Loucy (cell line): ENCODE measurements at regions not wholly inside any gene's neighbourhood (a gene's known extent, or its start where the extent isn't known, plus 50 kb on each side); places are given as distances from the start of the nearest gene placed in this dataset.

Source experiments
- H2AFZ ChIP-seq: fragments of 200-600 bp; sonication (generic); 2 replicates; pipeline ENCODE4 v1.6.0; 2016; ENCODE audit warnings: antibody characterized with exemption, mild to moderate bottlenecking, low read length, moderate library complexity
- H3F3A ChIP-seq: fragments of 200-600 bp; 2 replicates; pipeline ENCODE4 v1.6.0; 2016; ENCODE audit warnings: antibody characterized with exemption, low read depth, mild to moderate bottlenecking
- H3K27me3 ChIP-seq: fragments of 200-600 bp; sonication (generic); 2 replicates; pipeline ENCODE4 v1.6.1; 2014; ENCODE audit warnings: low read length, mild to moderate bottlenecking; ENCODE audit not compliant: insufficient read depth, poor library complexity, severe bottlenecking
- H3K36me3 ChIP-seq: fragments of 200-600 bp; sonication (generic); 2 replicates; pipeline ENCODE4 v1.6.1; 2016; ENCODE audit warnings: low read length; ENCODE audit not compliant: insufficient read depth
- H3K4me1 ChIP-seq: fragments of 200-600 bp; sonication (generic); 2 replicates; pipeline ENCODE4 v1.5.1; 2014; ENCODE audit warnings: low read length, mild to moderate bottlenecking; ENCODE audit not compliant: insufficient read depth, poor library complexity, severe bottlenecking
- H3K4me2 ChIP-seq: fragments of 200-600 bp; sonication (generic); 2 replicates; pipeline ENCODE4 v1.6.0; 2014; ENCODE audit warnings: antibody characterized with exemption, low read length, low read depth, mild to moderate bottlenecking; ENCODE audit not compliant: poor library complexity, severe bottlenecking
- H3K4me3 ChIP-seq: fragments of 200-600 bp; sonication (generic); 2 replicates; pipeline ENCODE4 v1.5.1; 2014; ENCODE audit warnings: low read length, mild to moderate bottlenecking, mixed read lengths; ENCODE audit not compliant: poor library complexity, severe bottlenecking
- H3K79me2 ChIP-seq: fragments of 200-600 bp; sonication (generic); 2 replicates; pipeline ENCODE4 v1.6.1; 2014; ENCODE audit warnings: low read length; ENCODE audit not compliant: insufficient read depth
- H3K9ac ChIP-seq: fragments of 200-600 bp; sonication (generic); 2 replicates; pipeline ENCODE4 v1.6.0; 2014; ENCODE audit warnings: mild to moderate bottlenecking, low read depth, low read length, moderate library complexity; ENCODE audit not compliant: poor library complexity, severe bottlenecking
- H3K9me2 ChIP-seq: fragments of 200-600 bp; sonication (generic); replicated peaks from 2 replicates; pipeline ENCODE4 v1.6.1; 2016; ENCODE audit warnings: low read depth, low read length, mixed read lengths
- H3K9me3 ChIP-seq: fragments of 200-600 bp; sonication (generic); 2 replicates; pipeline ENCODE4 v1.6.1; 2014; ENCODE audit warnings: mild to moderate bottlenecking, antibody characterized with exemption, low read length, low read depth; ENCODE audit not compliant: insufficient read depth
- H4K20me1 ChIP-seq: fragments of 200-600 bp; sonication (generic); 2 replicates; pipeline ENCODE4 v1.6.0; 2014; ENCODE audit warnings: antibody characterized with exemption, low read length, mild to moderate bottlenecking; ENCODE audit not compliant: insufficient read depth, poor library complexity, severe bottlenecking
- EZH2phosphoT487 ChIP-seq: fragments of 200-600 bp; IDR thresholded peaks from 2 replicates; pipeline ENCODE4 v1.6.1; 2018; ENCODE audit warnings: antibody characterized with exemption, mild to moderate bottlenecking, moderate library complexity, borderline replicate concordance
- TF ChIP-seq, protein P1 (sequence below): fragments of 200-600 bp; sonication (generic); conservative IDR thresholded peaks from 2 replicates; pipeline ENCODE4 v1.5.1; 2014; ENCODE audit warnings: mild to moderate bottlenecking, antibody characterized with exemption, low read length

GRCh38 chr10:105837951-105838350 is 1196.9 kb downstream of the SORCS3 start:
- Histone ChIP-seq H3K9ac (no peak overlapping the region), H3K4me2 (peak overlapping the region; percentile 44), H3K9me3 (no peaks in the 10 kb centered on the region), H3K79me2 (no peaks in the 10 kb centered on the region), H3K9me2 (no peaks in the 10 kb centered on the region), H3K4me3 (peak overlapping the region; percentile 49), H3F3A (no peaks in the 10 kb centered on the region), H3K27me3 (no peaks in the 10 kb centered on the region), H3K36me3 (no peaks in the 10 kb centered on the region), H4K20me1 (no peaks in the 10 kb centered on the region), H3K4me1 (no peaks in the 10 kb centered on the region), H2AFZ (peak overlapping the region; percentile 53; the same call in 1 of the 2 replicates)
- no peak for TF ChIP-seq EZH2phosphoT487
- TF ChIP-seq, protein P1, sequence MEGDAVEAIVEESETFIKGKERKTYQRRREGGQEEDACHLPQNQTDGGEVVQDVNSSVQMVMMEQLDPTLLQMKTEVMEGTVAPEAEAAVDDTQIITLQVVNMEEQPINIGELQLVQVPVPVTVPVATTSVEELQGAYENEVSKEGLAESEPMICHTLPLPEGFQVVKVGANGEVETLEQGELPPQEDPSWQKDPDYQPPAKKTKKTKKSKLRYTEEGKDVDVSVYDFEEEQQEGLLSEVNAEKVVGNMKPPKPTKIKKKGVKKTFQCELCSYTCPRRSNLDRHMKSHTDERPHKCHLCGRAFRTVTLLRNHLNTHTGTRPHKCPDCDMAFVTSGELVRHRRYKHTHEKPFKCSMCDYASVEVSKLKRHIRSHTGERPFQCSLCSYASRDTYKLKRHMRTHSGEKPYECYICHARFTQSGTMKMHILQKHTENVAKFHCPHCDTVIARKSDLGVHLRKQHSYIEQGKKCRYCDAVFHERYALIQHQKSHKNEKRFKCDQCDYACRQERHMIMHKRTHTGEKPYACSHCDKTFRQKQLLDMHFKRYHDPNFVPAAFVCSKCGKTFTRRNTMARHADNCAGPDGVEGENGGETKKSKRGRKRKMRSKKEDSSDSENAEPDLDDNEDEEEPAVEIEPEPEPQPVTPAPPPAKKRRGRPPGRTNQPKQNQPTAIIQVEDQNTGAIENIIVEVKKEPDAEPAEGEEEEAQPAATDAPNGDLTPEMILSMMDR, result no peak

- Histone ChIP-seq H3K9ac (no peak overlapping the region), H3K9me2 (no peaks in the 10 kb centered on the region), H3K4me1 (no peaks in the 10 kb centered on the region), H3F3A (no peaks in the 10 kb centered on the region), H3K36me3 (no peaks in the 10 kb centered on the region), H3K4me2 (no peak overlapping the region), H3K79me2 (no peaks in the 10 kb centered on the region), H2AFZ (no peak overlapping the region), H4K20me1 (no peaks in the 10 kb centered on the region), H3K27me3 (no peaks in the 10 kb centered on the region), H3K9me3 (no peaks in the 10 kb centered on the region), H3K4me3 (no peak overlapping the region)
- no peak for TF ChIP-seq EZH2phosphoT487
- TF ChIP-seq, protein P1, result no peak
Observed at GRCh38 chr10:105834261-105835059, 1193.4 kb downstream of the SORCS3 start.

DNA sequence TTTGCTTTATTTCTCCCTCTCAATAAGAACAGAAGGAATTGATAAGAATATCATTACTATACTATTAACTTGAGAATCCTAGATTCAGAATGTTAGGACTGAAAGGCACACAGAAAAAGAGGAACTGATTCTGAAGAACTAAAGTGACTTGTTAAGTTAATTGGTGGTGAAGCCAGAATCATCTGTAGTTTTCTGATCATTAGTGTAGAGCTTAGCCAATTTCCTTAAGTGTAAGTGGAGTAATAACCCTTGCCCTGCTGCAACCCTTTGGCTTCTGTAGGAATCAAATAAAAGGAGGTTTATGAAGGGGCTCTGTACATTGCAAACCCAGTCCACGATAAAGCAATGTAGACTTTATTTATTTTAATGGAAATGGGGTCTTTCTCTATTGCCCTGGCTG is 1186.0 kb downstream of the SORCS3 start:
- H3K27me3 ChIP-seq, result no peaks in the 10 kb centered on the region
- H3K79me2 ChIP-seq, result no peaks in the 10 kb centered on the region
- H3K4me1 ChIP-seq, result no peaks in the 10 kb centered on the region
- no peaks in the 10 kb centered on the region for H4K20me1 ChIP-seq
- no peaks in the 10 kb centered on the region for H3K9me2 ChIP-seq
- no peak overlapping the region for H3K4me2 ChIP-seq
- H2AFZ ChIP-seq, result no peak overlapping the region
- no peak overlapping the region for H3K4me3 ChIP-seq
- no peak overlapping the region for H3K9ac ChIP-seq
- H3F3A ChIP-seq, result no peaks in the 10 kb centered on the region
- TF ChIP-seq, protein P1, result no peak
- TF ChIP-seq EZH2phosphoT487, result no peak
- no peaks in the 10 kb centered on the region for H3K36me3 ChIP-seq
- H3K9me3 ChIP-seq, result no peaks in the 10 kb centered on the region
